H1 (cell line): ENCODE measurements at regions not wholly inside any gene's neighbourhood (a gene's known extent, or its start where the extent isn't known, plus 50 kb on each side); places are given as distances from the start of the nearest gene placed in this dataset.

Source experiments
- CTCF ChIA-PET: fragments of 300-600 bp; sonication (Branson Sonifier 250); formaldehyde crosslinking; loops from one replicate; lab custom pipeline; 2021; ENCODE audit not compliant: partially characterized antibody; lab: Charles Lee
- POLR2A ChIA-PET: fragments of 300-600 bp; sonication (Branson Sonifier 250); formaldehyde crosslinking; loops from one replicate; lab custom pipeline; 2021; ENCODE audit warnings: inconsistent platforms; ENCODE audit not compliant: partially characterized antibody; lab: Charles Lee
- DNase-seq, 2 experiments: peaks; one replicate each; pipeline versions ENCODE4 v3.0.0 to v3.0.0-alpha.2; 2010 to 2022; ENCODE audit warnings: low spot score in 2 of 2, low read depth in 1 of 2, mixed read lengths in 1 of 2
- FAIRE-seq: peaks from 2 replicates; lab custom pipeline; 2011; peaks lifted over from hg19 to GRCh38; lab: Jason Lieb, UNC
- H2AFZ ChIP-seq: 2 replicates; pipeline ENCODE4 v1.8.1; 2012; ENCODE audit warnings: low read length, inconsistent platforms
- H2AK5ac ChIP-seq: 2 replicates; pipeline ENCODE4 v1.6.1; 2013; ENCODE audit warnings: low read depth, low read length
- H2BK120ac ChIP-seq: replicated peaks from 2 replicates; pipeline ENCODE3; 2013; ENCODE audit warnings: low read depth, low read length, inconsistent platforms
- H2BK12ac ChIP-seq: 2 replicates; pipeline ENCODE4 v1.6.1; 2013; ENCODE audit warnings: low read depth, low read length
- H2BK15ac ChIP-seq: 2 replicates; pipeline ENCODE4 v1.6.1; 2013; ENCODE audit warnings: low read length
- H2BK20ac ChIP-seq: 2 replicates; pipeline ENCODE4 v1.6.1; 2013; ENCODE audit warnings: low read length
- H2BK5ac ChIP-seq: 2 replicates; pipeline ENCODE4 v1.6.1; 2013; ENCODE audit warnings: low read depth, low read length
- H3K14ac ChIP-seq: 2 replicates; pipeline ENCODE4 v1.6.1; 2013; ENCODE audit warnings: inconsistent platforms; ENCODE audit not compliant: insufficient read length
- H3K18ac ChIP-seq: 2 replicates; pipeline ENCODE4 v1.6.1; 2013; ENCODE audit warnings: low read length; ENCODE audit errors: extremely low read depth
- H3K23ac ChIP-seq: 2 replicates; pipeline ENCODE4 v1.6.1; 2013; ENCODE audit warnings: inconsistent platforms; ENCODE audit not compliant: insufficient read length
- H3K23me2 ChIP-seq: 2 replicates; pipeline ENCODE4 v1.6.1; 2013; ENCODE audit warnings: low read depth, low read length
- H3K27ac ChIP-seq: 2 replicates; pipeline ENCODE4 v1.6.1; 2011; ENCODE audit warnings: low read depth, low read length, inconsistent platforms
- H3K27me3 ChIP-seq, 4 experiments: replicated peaks in 1 of 4; 1 replicate in 1 of 4; 2 replicates in 3 of 4; pipeline versions ENCODE4 v1.6.1 to v1.8.1; 2011 to 2013; ENCODE audit warnings: low read length in 3 of 4, mild to moderate bottlenecking in 3 of 4, inconsistent platforms in 2 of 4, mixed read lengths in 2 of 4, moderate library complexity in 1 of 4; ENCODE audit not compliant: control insufficient read depth in 3 of 4, insufficient read depth in 3 of 4; ENCODE audit errors: extremely low read depth in 1 of 4
- H3K36me3 ChIP-seq, 4 experiments: 2 replicates each; pipeline versions ENCODE4 v1.6.1 to v1.8.1; 2011 to 2013; ENCODE audit warnings: mild to moderate bottlenecking in 4 of 4, low read length in 3 of 4, moderate library complexity in 2 of 4, control low read depth in 1 of 4, inconsistent platforms in 1 of 4; ENCODE audit not compliant: insufficient read depth in 4 of 4, control insufficient read depth in 2 of 4
- H3K4ac ChIP-seq: replicated peaks from 2 replicates; pipeline ENCODE3; 2013; ENCODE audit warnings: low read length, low read depth, mixed read lengths, inconsistent platforms; ENCODE audit not compliant: insufficient read length
- H3K4me1 ChIP-seq, 4 experiments: replicated peaks in 1 of 4; 1 replicate in 1 of 4; 2 replicates in 3 of 4; pipeline versions ENCODE4 v1.6.1 to v1.8.1; 2011 to 2013; ENCODE audit warnings: low read length in 3 of 4, inconsistent platforms in 2 of 4, mixed read lengths in 1 of 4; ENCODE audit not compliant: insufficient read depth in 4 of 4, control insufficient read depth in 3 of 4
- H3K4me2 ChIP-seq, 2 experiments: 2 replicates each; pipeline versions ENCODE4 v1.6.1 to v1.8.1; 2011 to 2013; ENCODE audit warnings: low read depth in 2 of 2, low read length in 2 of 2, control low read depth in 1 of 2, inconsistent platforms in 1 of 2, mild to moderate bottlenecking in 1 of 2; ENCODE audit not compliant: insufficient read depth in 1 of 2
- H3K4me3 ChIP-seq, 4 experiments: fragments of 200-600, 300-600 bp in 1 of 4; sonication (generic), shearing (Covaris generic), sonication (Bioruptor Twin) in 1 of 4; 2 replicates each; pipeline versions ENCODE4 v1.5.1 to v1.8.1; 2011 to 2016; ENCODE audit warnings: low read length in 4 of 4, low read depth in 3 of 4, control low read depth in 2 of 4, inconsistent platforms in 2 of 4, mild to moderate bottlenecking in 2 of 4, mixed read lengths in 1 of 4, moderate library complexity in 1 of 4; ENCODE audit not compliant: insufficient read depth in 2 of 4; ENCODE audit errors: extremely low read depth in 1 of 4
- H3K56ac ChIP-seq: replicated peaks from 2 replicates; pipeline ENCODE3; 2013; ENCODE audit warnings: low read depth, mild to moderate bottlenecking, mixed read lengths, low read length, inconsistent platforms; ENCODE audit not compliant: insufficient read length
- H3K79me1 ChIP-seq: 2 replicates; pipeline ENCODE4 v1.6.1; 2013; ENCODE audit warnings: low read depth, low read length, control low read depth
- H3K79me2 ChIP-seq, 2 experiments: 2 replicates each; pipeline versions ENCODE4 v1.6.1 to v1.8.1; 2012 to 2013; ENCODE audit warnings: low read length in 2 of 2, mild to moderate bottlenecking in 2 of 2, inconsistent platforms in 1 of 2; ENCODE audit not compliant: insufficient read depth in 2 of 2, control insufficient read depth in 1 of 2
- H3K9ac ChIP-seq, 4 experiments: replicated peaks in 1 of 4; 1 replicate in 1 of 4; 2 replicates in 3 of 4; pipeline versions ENCODE4 v1.6.1 to v1.8.1; 2011 to 2013; ENCODE audit warnings: low read depth in 3 of 4, low read length in 3 of 4, control low read depth in 2 of 4, mild to moderate bottlenecking in 2 of 4, moderate library complexity in 2 of 4, inconsistent platforms in 1 of 4; ENCODE audit errors: extremely low read depth in 1 of 4
- H3K9me3 ChIP-seq, 2 experiments: 2 replicates each; pipeline versions ENCODE4 v1.6.1 to v1.8.1; 2012 to 2013; ENCODE audit warnings: mild to moderate bottlenecking in 2 of 2, moderate library complexity in 2 of 2, control low read depth in 1 of 2, inconsistent platforms in 1 of 2, low read depth in 1 of 2, low read length in 1 of 2, mixed read lengths in 1 of 2; ENCODE audit not compliant: insufficient read depth in 2 of 2
- H4K20me1 ChIP-seq, 2 experiments: replicated peaks in 1 of 2; 2 replicates each; pipeline versions ENCODE3 to v1.8.1; 2011 to 2013; ENCODE audit warnings: inconsistent platforms in 2 of 2, low read length in 2 of 2, mild to moderate bottlenecking in 1 of 2; ENCODE audit not compliant: insufficient read depth in 2 of 2, control insufficient read depth in 1 of 2
- H4K5ac ChIP-seq: 2 replicates; pipeline ENCODE4 v1.6.1; 2013; ENCODE audit warnings: low read length, low read depth, mixed read lengths, inconsistent platforms; ENCODE audit not compliant: insufficient read length
- H4K8ac ChIP-seq: 2 replicates; pipeline ENCODE4 v1.8.0; 2013; ENCODE audit warnings: mild to moderate bottlenecking, moderate library complexity, low read length, inconsistent platforms; ENCODE audit not compliant: insufficient read depth; ENCODE audit errors: extremely low read depth
- H4K91ac ChIP-seq: replicated peaks from 2 replicates; pipeline ENCODE3; 2013; ENCODE audit warnings: low read length, mixed read lengths, inconsistent platforms; ENCODE audit not compliant: insufficient read length
- CBX5 ChIP-seq: fragments of 300-800, 300-1000 bp; sonication (generic); IDR thresholded peaks from 2 replicates; pipeline ENCODE4 v1.7.1; 2016; ENCODE audit warnings: antibody characterized with exemption, low read length, low read depth
- CBX8 ChIP-seq: fragments of 300-800, 300-1000 bp; sonication (generic); IDR thresholded peaks from 2 replicates; pipeline ENCODE4 v1.7.1; 2016; ENCODE audit warnings: low read depth, low read length, borderline replicate concordance
- GABPA ChIP-seq: IDR thresholded peaks from 2 replicates; pipeline ENCODE4 v1.6.1; 2011; ENCODE audit warnings: mild to moderate bottlenecking, low read length, moderate library complexity, borderline replicate concordance; ENCODE audit not compliant: insufficient read depth
- HDAC2 ChIP-seq, 2 experiments: fragments of 300-600 bp in 1 of 2; sonication (generic) in 1 of 2; IDR thresholded peaks; 2 replicates each; pipeline ENCODE4 v1.6.1; 2011 to 2012; ENCODE audit warnings: low read depth in 2 of 2, low read length in 2 of 2, mild to moderate bottlenecking in 2 of 2, moderate library complexity in 2 of 2, borderline replicate concordance in 1 of 2, inconsistent platforms in 1 of 2
- JUN ChIP-seq: IDR thresholded peaks from 2 replicates; pipeline ENCODE4 v1.6.1; 2011; ENCODE audit warnings: low read depth, mild to moderate bottlenecking, improper control_type of control experiment, low read length
- POLR2AphosphoS5 ChIP-seq: IDR thresholded peaks from 2 replicates; pipeline ENCODE4 v1.6.1; 2011; ENCODE audit warnings: low read depth, low read length
- SAP30 ChIP-seq: fragments of 300-600 bp; sonication (generic); IDR thresholded peaks from 2 replicates; pipeline ENCODE4 v1.7.1; 2012; ENCODE audit warnings: low read length, moderate library complexity, mild to moderate bottlenecking, inconsistent platforms; ENCODE audit not compliant: insufficient read depth, insufficient replicate concordance
- SRF ChIP-seq: IDR thresholded peaks from 2 replicates; pipeline ENCODE4 v1.6.1; 2011; ENCODE audit warnings: mild to moderate bottlenecking, low read depth, low read length, moderate library complexity
- TCF12 ChIP-seq: IDR thresholded peaks from 2 replicates; pipeline ENCODE4 v1.6.1; 2011; ENCODE audit warnings: low read depth, mild to moderate bottlenecking, low read length
- TEAD4 ChIP-seq: IDR thresholded peaks from 2 replicates; pipeline ENCODE4 v1.6.1; 2012; ENCODE audit warnings: low read depth, low read length, inconsistent platforms, mixed read lengths
- WGBS, 2 experiments: shearing (Covaris generic) in 1 of 2; methylation state at CpG; one replicate each; pipeline versions ENCODE4 v1.1.6 to v1.1.7; 2013 to 2015; ENCODE audit warnings: low lambda C conversion rate in 2 of 2, mixed read lengths in 2 of 2, inconsistent platforms in 1 of 2, low coverage in 1 of 2, missing lambda C conversion rate in 1 of 2; ENCODE audit not compliant: insufficient replicate concordance in 2 of 2, insufficient coverage in 1 of 2, insufficient read length in 1 of 2; ENCODE audit errors: extremely low coverage in 1 of 2, missing lambda C conversion rate in 1 of 2; 5-methylcytosine and 5-hydroxymethylcytosine counted together
- TF ChIP-seq, protein P1 (sequence below), 3 experiments: IDR thresholded peaks; 1 replicate in 2 of 3; 2 replicates in 1 of 3; pipeline versions ENCODE4 v1.5.1 to v1.6.1; 2011; ENCODE audit warnings: low read length in 3 of 3, mild to moderate bottlenecking in 3 of 3, inconsistent platforms in 2 of 3, low read depth in 1 of 3, moderate library complexity in 1 of 3; ENCODE audit not compliant: insufficient read depth in 1 of 3; ENCODE audit errors: control extremely low read depth in 1 of 3
- TF ChIP-seq, protein P2 (sequence below): IDR thresholded peaks from 2 replicates; pipeline ENCODE4 v1.6.1; 2012; ENCODE audit warnings: inconsistent platforms

DNA sequence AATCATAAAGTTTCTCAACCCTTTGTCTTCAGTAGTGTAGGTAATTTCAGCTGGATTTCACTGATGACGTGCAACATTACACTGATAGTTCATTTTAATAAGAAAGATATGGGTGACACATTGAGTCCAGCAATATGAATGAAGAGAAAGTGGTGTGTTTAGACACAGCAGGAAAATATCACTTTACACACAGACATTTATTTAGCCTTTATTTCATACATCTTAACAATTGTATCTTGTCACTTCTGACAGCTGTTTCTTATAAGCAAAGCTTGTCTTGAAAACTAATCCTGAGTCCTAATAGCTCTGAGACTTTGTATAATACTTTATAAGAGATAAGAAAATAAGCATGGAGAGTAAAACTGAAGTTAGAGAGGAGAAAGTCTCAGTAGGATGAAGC lies 720.5 kb upstream of the NUDT12 start:
- Histone ChIP-seq H3K27ac (no peak overlapping the region), H3K9ac (no peak overlapping the region), H3K14ac (no peak overlapping the region), H3K18ac (no peak overlapping the region), H3K27me3 (no peaks in the 10 kb centered on the region), H4K20me1 (no peaks in the 10 kb centered on the region), H2BK12ac (no peak overlapping the region), H4K8ac (no peak overlapping the region), H2BK120ac (no peak overlapping the region), H2BK5ac (no peak overlapping the region), H3K79me2 (no peaks in the 10 kb centered on the region), H3K9me3 (no peaks in the 10 kb centered on the region), H3K36me3 (no peaks in the 10 kb centered on the region), H4K5ac (no peak overlapping the region), H3K56ac (no peak overlapping the region), H2AK5ac (no peak overlapping the region), H3K4me2 (no peak overlapping the region), H2BK20ac (no peak overlapping the region), H3K4me3 (no peak overlapping the region), H3K23me2 (peaks cover 1% of the 10 kb centered on the region; the same call in 1 of the 2 replicates), H3K23ac (no peak overlapping the region), H3K79me1 (no peaks in the 10 kb centered on the region), H2AFZ (no peak overlapping the region), H4K91ac (no peak overlapping the region), H3K4me1 (no peaks in the 10 kb centered on the region), H3K4ac (no peak overlapping the region), H2BK15ac (no peak overlapping the region)
- 95% methylated on average over 1 of the region's 1 CpG; no CpG with 5 or more reads in 1 of the 2 experiments for WGBS, 2 experiments
- DNase-seq: no peak
- POLR2A ChIA-PET: no interaction called here
- CTCF ChIA-PET: no interaction called here
- no peak for FAIRE-seq
- TF ChIP-seq, protein P1, sequence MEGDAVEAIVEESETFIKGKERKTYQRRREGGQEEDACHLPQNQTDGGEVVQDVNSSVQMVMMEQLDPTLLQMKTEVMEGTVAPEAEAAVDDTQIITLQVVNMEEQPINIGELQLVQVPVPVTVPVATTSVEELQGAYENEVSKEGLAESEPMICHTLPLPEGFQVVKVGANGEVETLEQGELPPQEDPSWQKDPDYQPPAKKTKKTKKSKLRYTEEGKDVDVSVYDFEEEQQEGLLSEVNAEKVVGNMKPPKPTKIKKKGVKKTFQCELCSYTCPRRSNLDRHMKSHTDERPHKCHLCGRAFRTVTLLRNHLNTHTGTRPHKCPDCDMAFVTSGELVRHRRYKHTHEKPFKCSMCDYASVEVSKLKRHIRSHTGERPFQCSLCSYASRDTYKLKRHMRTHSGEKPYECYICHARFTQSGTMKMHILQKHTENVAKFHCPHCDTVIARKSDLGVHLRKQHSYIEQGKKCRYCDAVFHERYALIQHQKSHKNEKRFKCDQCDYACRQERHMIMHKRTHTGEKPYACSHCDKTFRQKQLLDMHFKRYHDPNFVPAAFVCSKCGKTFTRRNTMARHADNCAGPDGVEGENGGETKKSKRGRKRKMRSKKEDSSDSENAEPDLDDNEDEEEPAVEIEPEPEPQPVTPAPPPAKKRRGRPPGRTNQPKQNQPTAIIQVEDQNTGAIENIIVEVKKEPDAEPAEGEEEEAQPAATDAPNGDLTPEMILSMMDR (IDR thresholded peaks at IDR 0.05; ENCODE audit: control extremely low read depth in 1 of 3, insufficient read depth in 1 of 3, low read depth in 1 of 3, low read length in 3 of 3): no peak
- no peak for TF ChIP-seq GABPA
- TF ChIP-seq POLR2AphosphoS5: no peak
- TF ChIP-seq SRF: no peak
- TF ChIP-seq TEAD4: no peak
- no peak for TF ChIP-seq CBX8
- TF ChIP-seq, protein P2, sequence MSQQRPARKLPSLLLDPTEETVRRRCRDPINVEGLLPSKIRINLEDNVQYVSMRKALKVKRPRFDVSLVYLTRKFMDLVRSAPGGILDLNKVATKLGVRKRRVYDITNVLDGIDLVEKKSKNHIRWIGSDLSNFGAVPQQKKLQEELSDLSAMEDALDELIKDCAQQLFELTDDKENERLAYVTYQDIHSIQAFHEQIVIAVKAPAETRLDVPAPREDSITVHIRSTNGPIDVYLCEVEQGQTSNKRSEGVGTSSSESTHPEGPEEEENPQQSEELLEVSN: no peak
- no peak for TF ChIP-seq SAP30
- TF ChIP-seq JUN: no peak
- TF ChIP-seq CBX5: no peak
- TF ChIP-seq HDAC2 (IDR thresholded peaks at IDR 0.05; ENCODE audit: borderline replicate concordance in 1 of 2, low read depth in 2 of 2, low read length in 2 of 2): no peak
- TF ChIP-seq TCF12: no peak
